GM19099 (cell line): ENCODE measurements at regions not wholly inside any gene's neighbourhood (a gene's known extent, or its start where the extent isn't known, plus 50 kb on each side); places are given as distances from the start of the nearest gene placed in this dataset.

Experiments used
- POLR2A ChIP-seq: IDR thresholded peaks from 3 replicates; pipeline ENCODE4 v1.6.1; 2011; ENCODE audit warnings: low read depth; ENCODE audit not compliant: insufficient read length; ENCODE audit errors: extremely low read depth

DNA sequence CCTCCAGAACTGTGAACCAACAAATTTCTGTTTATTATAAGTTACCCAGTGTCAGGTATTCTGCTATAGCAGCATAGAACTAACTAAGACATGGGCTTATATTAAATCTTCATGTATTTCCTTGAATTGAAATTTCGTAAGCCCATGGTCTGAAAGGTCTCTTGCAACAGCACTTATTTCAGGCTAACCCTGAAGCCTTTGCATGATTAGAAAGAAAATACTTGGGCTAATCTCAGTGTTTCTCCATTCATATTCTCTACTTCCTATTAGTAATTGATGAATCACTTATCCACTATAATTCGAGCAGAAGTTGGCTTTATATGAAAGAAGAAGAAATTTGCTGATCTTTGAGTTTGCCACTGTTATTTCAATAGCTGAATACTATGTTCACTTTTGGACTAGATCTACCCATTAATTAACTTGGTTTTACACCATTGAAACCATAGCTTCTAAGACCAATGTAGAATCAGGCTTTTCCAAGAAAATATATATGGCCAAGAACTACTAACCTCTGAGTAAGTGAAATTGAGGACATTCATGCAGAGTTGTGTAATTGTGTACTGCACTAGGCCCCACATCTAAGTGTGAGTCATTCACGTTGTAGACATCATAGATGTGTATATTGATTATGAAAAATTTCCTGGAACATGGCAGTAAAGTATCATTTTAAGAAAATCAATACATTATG lies 731.6 kb downstream of the SOCS6 start:
- TF ChIP-seq POLR2A, result no peak

DNA sequence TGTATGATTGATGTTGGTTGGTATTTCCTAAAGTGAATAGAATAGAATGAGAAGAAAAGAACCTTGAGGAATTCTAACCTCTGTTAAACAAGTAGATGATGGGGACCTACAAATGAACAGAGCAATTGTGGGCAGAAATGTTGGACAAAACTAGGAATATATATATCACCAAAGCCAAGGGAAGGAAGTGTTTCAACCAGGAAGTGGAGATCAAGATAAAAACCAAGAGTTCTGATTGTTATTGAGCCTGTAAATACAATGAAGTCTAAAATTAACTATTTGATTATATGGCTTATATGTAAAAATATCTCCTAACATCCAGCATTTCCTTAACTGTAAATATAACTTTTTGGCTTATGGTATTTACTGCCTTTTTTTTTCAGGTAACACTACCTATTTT lies 730.0 kb downstream of the SOCS6 start:
- TF ChIP-seq POLR2A, result no peak

DNA sequence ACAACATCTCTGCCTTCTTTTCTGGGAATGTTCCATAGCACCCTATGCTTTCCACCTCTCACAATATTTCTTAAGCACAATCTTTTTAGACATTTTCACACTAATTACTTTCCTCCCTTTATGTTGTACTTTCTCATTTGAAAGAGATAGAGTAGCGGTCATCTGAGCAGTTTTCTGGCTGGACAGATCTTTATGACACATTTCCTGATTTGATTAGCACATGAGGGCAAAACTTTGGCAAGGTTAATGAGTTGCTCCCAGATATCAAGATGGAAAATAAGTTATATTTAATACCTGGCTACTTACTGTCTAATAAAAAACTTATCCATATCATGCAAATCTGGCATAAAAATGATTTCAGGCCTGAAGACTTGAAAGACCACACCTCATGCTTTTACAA lies 723.9 kb downstream of the SOCS6 start:
- TF ChIP-seq POLR2A, result no peak

DNA sequence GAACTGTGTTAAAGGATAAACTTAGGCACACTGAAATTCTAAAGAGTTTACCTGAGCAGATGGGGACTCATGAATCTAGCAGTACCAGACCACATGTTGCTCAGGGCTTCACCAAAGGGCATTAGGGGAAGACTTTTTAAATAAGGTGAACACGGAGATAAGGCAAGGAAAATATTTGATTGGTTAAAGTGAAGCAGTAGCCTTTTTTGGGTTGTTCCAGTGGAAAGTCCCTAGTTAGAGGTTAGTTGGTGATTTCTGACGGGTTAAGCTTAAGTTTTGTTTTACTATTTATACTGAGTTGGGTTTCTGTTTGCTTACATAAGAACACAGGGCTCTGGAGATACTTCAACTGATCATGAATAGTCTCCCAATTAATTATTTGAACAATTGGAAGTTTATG lies 722.5 kb downstream of the SOCS6 start:
- TF ChIP-seq POLR2A, result peak; percentile 17

DNA sequence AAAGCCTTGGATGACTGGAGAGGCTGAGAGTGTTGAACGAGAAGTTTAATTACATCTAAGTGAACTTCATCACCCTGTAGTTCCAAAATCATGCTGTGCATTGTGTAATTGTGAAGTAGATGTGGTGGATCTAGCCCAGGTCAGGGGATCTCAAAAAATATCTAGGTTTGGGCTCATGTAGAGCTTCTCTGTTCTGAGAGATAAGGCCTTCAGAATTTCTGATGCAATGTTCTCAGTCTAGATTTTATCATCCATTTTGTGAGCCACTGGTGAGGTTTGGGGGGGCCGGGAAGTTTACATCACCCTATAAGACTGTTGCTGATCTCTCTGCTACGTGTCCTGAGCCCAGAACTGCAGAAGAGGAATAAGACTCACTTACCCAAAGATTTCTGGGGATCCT lies 719.4 kb downstream of the SOCS6 start:
- no peak for TF ChIP-seq POLR2A

DNA sequence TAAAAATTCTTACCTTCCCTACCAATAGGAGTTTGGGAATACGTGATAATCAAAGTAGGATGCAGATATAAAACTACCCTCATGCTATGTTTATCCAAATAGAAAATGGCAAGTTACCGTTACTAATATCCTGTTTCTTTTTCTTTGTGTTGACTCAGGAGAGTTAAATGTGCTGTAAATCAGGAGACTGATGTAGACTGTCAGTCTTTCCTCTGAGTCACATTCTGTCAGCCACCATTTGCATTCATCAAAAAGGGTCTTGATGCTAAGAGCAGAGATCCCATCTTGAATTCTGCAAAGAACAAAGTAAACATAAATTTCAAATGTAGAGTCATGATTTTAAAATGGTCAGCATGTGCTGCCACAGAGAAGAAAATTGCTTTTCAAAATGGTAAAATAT lies 712.8 kb downstream of the SOCS6 start:
- TF ChIP-seq POLR2A, result no peak

DNA sequence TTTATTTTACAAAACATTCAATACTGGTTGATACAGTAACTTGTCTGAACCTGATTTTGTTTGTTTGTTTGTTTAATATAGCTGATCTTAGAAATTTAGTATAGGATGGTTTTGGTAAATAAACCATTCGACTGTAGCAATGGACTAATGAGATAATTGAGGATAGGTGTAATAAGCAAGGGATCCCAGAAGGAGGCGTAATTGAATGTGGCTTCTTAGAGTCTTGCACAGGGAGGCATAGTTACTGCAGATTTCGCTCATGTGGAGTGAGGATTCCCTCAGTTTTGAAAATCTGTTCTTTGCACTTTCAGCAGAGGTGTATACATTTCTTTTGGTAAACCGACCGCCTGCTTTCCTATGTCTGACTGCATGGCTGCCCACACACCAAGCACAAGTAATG lies 709.6 kb downstream of the SOCS6 start:
- TF ChIP-seq POLR2A, result no peak

DNA sequence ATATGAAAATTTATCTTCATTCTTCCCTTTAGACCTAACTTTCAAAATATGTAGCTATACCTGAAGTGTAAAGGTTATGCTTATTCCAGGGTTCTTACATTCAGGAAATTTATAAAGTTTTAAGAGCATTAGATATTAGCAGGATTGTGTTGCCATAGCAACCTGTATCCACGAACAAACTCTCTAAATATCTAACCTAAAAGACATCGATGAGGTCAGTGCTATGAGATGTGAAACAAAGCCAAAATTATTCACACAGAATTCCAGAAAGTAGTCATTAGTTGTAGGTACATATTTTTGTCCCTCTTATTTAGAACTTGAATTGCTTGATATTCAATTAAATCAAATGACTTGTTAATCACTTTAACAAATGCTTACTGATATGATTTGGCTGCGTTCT lies 705.3 kb downstream of the SOCS6 start:
- no peak for TF ChIP-seq POLR2A

DNA sequence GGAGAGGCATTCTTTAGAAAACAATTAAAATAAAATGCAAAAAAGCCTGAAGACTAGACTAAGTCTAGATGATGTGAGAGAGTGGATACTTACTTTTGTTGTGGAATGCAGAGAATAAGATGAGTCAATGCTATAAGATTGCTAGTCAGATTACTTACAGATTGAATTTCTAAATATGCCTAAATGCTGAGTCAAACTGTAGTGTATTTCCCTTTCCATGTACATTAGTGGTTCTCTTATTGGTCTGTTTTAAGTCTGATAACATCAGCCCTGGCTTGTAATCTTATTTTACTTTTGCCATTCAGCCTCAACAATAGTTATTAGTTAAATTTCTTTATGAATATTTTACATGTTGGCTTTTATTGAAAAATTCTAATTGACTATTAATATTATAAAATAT lies 702.7 kb downstream of the SOCS6 start:
- no peak for TF ChIP-seq POLR2A

DNA sequence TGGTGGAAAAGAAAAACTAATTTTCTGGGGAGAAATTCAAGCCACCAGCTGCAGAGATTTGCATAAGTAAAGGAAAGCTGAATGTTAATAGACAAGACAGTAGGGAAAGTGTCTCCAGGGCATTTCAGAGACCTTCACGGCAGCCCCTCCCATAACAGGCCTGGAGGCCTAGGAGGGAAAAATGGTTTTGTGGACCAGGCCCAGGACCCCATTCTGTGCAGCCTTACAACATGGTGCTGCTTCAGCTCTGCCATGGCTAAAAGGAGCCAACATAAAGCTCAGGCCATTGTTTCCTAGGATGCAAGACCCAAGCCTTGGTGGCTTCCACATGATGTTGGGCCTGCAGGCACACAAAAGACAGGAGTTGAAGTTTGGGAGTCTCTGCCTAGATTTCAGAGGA lies 697.1 kb downstream of the SOCS6 start:
- no peak for TF ChIP-seq POLR2A

DNA sequence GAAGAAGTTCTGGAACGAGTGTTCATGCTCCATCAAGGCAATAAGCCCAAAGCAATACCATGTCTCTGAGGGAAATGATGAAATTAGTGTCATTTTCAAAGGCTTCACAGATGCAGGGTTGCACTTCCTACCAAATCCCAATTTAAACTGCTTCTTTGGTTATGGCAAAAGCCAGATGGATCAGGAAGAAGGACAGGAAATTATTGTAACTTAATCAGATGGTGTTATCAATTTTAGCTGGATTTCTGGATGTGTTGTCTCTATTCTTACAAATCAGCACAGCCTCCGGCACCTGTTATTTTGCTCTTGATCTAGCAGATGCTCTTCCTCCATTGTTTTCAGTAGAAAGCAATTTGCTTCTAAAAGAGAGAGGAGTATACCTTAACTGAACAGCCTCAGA lies 693.4 kb downstream of the SOCS6 start:
- no peak for TF ChIP-seq POLR2A

DNA sequence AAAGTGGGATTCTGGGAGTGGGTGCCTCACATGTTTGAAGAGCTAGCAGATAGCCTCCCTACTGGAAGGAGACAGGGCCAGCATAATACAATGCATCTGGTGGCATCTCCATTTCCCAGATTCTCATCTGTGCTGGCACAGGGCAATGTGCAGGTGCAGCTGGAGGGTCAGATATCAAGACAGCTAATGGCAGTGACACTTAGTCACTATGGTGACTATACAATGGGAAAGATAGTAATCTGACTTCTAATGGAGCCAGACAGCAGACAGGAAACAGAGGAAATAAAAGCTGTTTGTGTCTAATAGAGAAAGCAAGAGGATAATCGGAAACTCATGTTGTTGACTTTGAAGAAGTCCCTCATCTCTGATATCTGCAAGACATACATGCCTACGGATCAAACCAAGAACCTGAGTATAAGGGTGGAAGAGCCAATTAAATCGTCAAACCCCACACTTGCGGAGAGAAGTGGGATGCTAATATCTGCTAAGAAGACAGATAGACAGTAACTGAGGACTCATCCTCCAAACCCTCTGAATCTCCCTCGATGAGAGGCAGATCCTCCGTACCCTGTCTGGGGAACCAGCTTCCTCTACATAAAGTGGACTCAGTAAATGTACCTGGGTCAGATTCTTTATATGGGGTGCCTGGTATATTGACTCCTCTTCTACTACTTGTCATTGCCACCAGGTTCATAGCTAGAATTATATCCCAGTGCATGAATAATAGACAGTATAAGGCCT lies 692.7 kb downstream of the SOCS6 start:
- no peak for TF ChIP-seq POLR2A

DNA sequence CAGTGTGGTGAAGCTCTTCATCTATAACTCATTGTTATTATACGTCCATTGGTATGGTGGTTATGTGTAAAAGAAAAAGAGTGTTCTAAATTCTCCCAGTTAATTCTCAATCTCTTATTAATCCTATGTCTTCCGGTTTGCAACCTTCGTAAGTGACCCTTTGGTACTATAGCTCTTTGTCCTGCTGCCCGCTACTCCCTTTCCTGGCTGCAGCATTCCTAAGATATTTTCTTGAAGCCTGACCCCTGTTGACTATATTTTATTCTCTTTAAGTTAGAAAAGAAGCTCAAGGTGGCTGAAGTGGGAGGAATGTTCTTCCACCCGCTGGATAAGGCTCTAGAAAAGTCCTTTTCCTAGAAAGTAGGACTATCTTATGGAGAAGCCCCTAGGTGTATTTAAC lies 684.8 kb downstream of the SOCS6 start:
- TF ChIP-seq POLR2A, result no peak

DNA sequence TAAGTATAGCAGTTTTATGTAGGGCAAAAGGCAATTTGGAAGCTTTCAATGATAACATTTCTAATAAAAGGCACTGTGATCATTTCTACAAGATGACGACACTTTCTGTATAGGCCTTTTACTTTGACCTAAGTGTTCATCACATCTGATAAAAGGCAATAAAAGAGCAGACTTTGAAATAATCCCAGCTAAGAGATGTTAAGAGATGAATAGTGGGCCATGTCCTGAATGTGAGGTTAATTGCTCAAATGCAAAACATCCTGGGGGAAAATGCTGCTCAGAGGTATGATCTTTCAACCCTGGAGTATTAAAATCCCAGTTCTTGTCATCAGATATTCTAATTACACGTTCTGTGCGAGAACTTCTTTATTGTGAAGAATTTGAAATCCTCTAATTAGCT lies 677.6 kb downstream of the SOCS6 start:
- TF ChIP-seq POLR2A, result no peak

DNA sequence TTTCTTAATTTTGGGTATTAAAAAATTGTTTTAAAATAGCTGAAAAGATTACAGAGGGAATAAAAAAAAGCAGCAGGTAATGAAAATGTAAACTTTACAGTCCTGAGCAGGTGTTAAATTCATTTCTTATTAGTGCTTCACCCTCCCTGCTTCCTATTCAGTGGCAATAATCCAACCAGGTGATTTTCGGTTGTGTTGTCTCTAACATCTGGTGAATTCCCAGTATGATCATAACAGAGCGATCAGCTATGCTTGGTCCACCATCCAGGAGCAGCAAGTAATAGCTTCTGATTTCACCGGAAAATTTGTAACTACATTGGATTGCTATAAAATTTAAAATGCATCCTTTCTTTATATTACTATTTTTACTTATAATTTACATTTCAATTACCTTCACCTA lies 673.1 kb downstream of the SOCS6 start:
- no peak for TF ChIP-seq POLR2A

DNA sequence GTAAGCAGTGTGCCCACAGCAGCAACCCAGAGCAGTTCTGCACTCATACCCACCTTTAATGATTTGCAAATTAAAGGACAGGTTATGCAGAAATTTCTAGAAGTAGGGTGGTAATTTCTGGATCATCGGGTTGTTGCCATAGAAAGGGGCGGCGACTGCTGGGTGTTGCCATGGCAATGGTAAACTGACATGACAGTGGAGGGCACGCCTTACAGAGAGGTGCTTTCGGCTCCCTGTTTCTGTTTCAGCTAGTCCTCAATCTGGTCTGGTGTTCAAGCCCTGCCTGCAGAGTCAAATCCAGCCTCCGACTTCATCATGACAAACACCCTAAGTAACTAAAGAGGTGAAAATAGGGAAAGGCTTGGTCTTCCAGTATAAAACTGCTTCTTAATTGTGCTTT lies 667.7 kb downstream of the SOCS6 start:
- TF ChIP-seq POLR2A, result no peak

DNA sequence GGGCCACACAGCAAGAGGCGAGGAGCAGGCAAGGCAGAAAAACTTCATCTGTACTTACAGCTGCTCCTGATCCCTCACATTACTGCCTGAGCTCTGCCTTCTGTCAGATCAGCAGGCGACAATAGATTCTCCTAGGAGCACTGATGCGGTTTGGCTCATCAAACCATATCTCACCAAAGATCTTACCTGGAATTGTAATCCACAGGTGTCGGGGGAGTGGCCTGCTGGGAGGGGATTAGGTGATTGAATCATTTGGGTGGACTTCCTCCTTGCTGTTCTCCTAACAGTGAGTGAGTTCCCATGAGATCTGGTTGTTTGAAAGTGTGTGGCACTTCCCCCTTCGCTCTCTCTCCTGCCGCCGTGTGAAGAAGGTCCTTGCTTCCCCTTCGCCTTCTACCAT lies 647.3 kb downstream of the SOCS6 start:
- no peak for TF ChIP-seq POLR2A

DNA sequence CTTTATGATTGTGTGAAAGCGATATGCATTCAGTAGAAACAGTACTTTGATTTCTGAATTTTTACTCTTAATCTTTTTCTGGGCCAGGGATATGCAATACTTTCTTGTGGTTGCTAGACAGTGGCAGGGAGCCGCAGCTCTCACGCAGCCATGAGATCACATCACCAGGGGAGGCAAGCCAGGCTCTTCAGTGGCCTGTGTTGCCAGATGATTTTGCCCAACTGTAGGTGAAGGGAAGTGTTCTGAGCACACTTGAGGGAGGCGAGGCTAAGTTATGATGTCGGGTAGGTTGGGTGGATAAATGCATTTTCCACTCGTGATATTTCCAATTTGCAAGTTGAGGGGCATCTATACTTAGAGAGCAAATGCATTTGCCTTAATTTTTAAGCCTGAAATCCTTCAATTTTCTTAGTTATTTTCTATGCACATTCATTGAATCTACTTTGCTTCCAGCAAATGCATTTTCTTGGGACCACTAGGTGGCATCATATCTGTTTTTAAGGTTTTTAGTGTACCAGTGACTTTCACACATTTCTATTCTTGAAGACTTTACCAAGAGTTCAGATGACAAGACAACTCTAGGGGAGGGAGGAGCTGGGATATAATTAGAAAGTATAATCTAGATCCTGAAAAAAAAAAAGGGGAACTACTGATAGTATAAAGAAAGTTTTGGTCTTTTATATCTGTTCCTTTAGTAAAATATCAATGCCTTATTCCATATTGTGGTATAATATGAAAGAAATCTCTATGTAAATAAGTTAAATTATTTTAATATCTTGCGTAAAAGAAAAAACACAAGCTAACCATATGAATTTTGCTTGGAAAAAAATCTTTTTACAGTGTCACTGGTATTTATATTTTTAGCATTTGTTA lies 643.3 kb downstream of the SOCS6 start:
- TF ChIP-seq POLR2A, result no peak
